HEK293 (cell line): ENCODE measurements at regions not wholly inside any gene's neighbourhood (a gene's known extent, or its start where the extent isn't known, plus 50 kb on each side); places are given as distances from the start of the nearest gene placed in this dataset.

Experiments used
- BCL11A ChIP-seq: fragments of 450-650 bp; formaldehyde crosslinking; IDR thresholded peaks from 2 replicates; pipeline ENCODE4 v1.5.1; 2016; ENCODE audit warnings: low read depth, missing biosample characterization, missing genetic modification characterization
- CTCF ChIP-seq: fragments of 450-650 bp; formaldehyde crosslinking; IDR thresholded peaks from 2 replicates; pipeline ENCODE4 v1.5.1; 2016; ENCODE audit warnings: missing biosample characterization, missing genetic modification characterization
- KLF1 ChIP-seq: fragments of 450-650 bp; formaldehyde crosslinking; IDR thresholded peaks from 2 replicates; pipeline ENCODE4 v1.5.1; 2016; ENCODE audit warnings: missing biosample characterization, missing genetic modification characterization
- KLF16 ChIP-seq: fragments of 450-650 bp; formaldehyde crosslinking; IDR thresholded peaks from 2 replicates; pipeline ENCODE4 v1.5.1; 2017; ENCODE audit warnings: missing biosample characterization, missing genetic modification characterization
- SETDB1 ChIP-seq: IDR thresholded peaks from one replicate; pipeline ENCODE4 v1.6.1; 2017; ENCODE audit warnings: mild to moderate bottlenecking, low read length, moderate library complexity, mixed read lengths; ENCODE audit not compliant: insufficient read length
- YY1 ChIP-seq: fragments of 450-650 bp; formaldehyde crosslinking; IDR thresholded peaks from 2 replicates; pipeline ENCODE4 v1.5.1; 2018; ENCODE audit warnings: missing biosample characterization, missing genetic modification characterization
- ZBTB6 ChIP-seq: fragments of 450-650 bp; formaldehyde crosslinking; IDR thresholded peaks from 2 replicates; pipeline ENCODE4 v1.5.1; 2017; ENCODE audit warnings: missing biosample characterization, missing genetic modification characterization
- ZFP41 ChIP-seq: fragments of 450-650 bp; formaldehyde crosslinking; IDR thresholded peaks from 2 replicates; pipeline ENCODE4 v1.5.1; 2016; ENCODE audit warnings: missing biosample characterization, missing genetic modification characterization, borderline replicate concordance
- ZNF140 ChIP-seq: fragments of 450-650 bp; formaldehyde crosslinking; IDR thresholded peaks from 2 replicates; pipeline ENCODE4 v1.5.1; 2016; ENCODE audit warnings: missing biosample characterization, missing genetic modification characterization
- ZNF223 ChIP-seq: fragments of 450-650 bp; formaldehyde crosslinking; IDR thresholded peaks from 2 replicates; pipeline ENCODE4 v1.5.1; 2016; ENCODE audit warnings: missing biosample characterization, missing genetic modification characterization
- ZNF335 ChIP-seq: fragments of 450-650 bp; formaldehyde crosslinking; conservative IDR thresholded peaks from 2 replicates; pipeline ENCODE4 v1.5.1; 2016; ENCODE audit warnings: missing biosample characterization, missing genetic modification characterization
- ZNF776 ChIP-seq: fragments of 450-650 bp; formaldehyde crosslinking; IDR thresholded peaks from 2 replicates; pipeline ENCODE4 v1.5.0; 2017; ENCODE audit warnings: missing biosample characterization, missing genetic modification characterization, borderline replicate concordance
- TF ChIP-seq, protein P1 (sequence below): fragments of 450-650 bp; formaldehyde crosslinking; IDR thresholded peaks from 2 replicates; pipeline ENCODE4 v1.5.1; 2016; ENCODE audit warnings: missing biosample characterization, missing genetic modification characterization
- TF ChIP-seq, protein P2 (sequence below): sonication (generic); formaldehyde crosslinking; IDR thresholded peaks from 2 replicates; pipeline ENCODE4 v1.8.1; 2022; ENCODE audit warnings: mild to moderate bottlenecking, moderate library complexity, missing genetic modification reagents

DNA sequence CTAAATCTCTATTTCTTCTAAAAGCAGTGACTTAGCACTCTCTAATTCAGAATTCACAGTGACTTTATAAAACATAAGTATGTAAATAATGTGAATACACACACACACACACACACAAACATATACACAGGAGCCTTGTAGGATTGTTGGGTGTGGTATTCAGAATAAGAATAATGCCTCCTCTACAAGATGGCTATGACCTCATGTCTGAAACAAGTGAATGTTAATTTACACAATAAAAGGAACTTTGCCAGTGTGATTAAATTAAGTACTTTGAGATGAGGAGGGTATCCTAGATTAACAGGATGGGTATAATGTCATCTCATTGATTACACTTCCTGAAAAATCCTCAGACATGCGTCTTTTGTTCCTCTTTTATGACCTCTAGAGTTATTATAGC lies 234.6 kb downstream of the SLITRK6 start:
- TF ChIP-seq CTCF (tag by site-specific recombination), result no peak
- TF ChIP-seq, protein P1, sequence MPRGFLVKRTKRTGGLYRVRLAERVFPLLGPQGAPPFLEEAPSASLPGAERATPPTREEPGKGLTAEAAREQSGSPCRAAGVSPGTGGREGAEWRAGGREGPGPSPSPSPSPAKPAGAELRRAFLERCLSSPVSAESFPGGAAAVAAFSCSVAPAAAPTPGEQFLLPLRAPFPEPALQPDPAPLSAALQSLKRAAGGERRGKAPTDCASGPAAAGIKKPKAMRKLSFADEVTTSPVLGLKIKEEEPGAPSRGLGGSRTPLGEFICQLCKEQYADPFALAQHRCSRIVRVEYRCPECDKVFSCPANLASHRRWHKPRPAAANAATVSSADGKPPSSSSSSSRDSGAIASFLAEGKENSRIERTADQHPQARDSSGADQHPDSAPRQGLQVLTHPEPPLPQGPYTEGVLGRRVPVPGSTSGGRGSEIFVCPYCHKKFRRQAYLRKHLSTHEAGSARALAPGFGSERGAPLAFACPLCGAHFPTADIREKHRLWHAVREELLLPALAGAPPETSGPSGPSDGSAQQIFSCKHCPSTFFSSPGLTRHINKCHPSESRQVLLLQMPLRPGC (tag by site-specific recombination), result no peak
- TF ChIP-seq ZNF140, result no peak
- TF ChIP-seq, protein P2, sequence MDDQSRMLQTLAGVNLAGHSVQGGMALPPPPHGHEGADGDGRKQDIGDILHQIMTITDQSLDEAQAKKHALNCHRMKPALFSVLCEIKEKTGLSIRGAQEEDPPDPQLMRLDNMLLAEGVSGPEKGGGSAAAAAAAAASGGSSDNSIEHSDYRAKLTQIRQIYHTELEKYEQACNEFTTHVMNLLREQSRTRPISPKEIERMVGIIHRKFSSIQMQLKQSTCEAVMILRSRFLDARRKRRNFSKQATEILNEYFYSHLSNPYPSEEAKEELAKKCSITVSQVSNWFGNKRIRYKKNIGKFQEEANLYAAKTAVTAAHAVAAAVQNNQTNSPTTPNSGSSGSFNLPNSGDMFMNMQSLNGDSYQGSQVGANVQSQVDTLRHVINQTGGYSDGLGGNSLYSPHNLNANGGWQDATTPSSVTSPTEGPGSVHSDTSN (CRISPR knock-in tag), result no peak
- no peak for TF ChIP-seq ZBTB6
- TF ChIP-seq BCL11A (tag by site-specific recombination), result no peak
- TF ChIP-seq KLF16 (tag by site-specific recombination), result no peak
- TF ChIP-seq ZNF335 (tag by site-specific recombination), result no peak
- TF ChIP-seq YY1 (tag by site-specific recombination), result no peak
- TF ChIP-seq KLF1 (tag by site-specific recombination), result no peak
- TF ChIP-seq ZFP41 (tag by site-specific recombination), result no peak
- TF ChIP-seq ZNF223 (tag by site-specific recombination), result no peak
- TF ChIP-seq ZNF776, result no peak
- no peak for TF ChIP-seq SETDB1
